Right kidney (tissue), 1 donor: ENCODE measurements at regions not wholly inside any gene's neighbourhood (a gene's known extent, or its start where the extent isn't known, plus 50 kb on each side); places are given as distances from the start of the nearest gene placed in this dataset.

Experiments
- DNase-seq: peaks from one replicate; pipeline ENCODE4 v3.0.0-alpha.2; 2016

DNA sequence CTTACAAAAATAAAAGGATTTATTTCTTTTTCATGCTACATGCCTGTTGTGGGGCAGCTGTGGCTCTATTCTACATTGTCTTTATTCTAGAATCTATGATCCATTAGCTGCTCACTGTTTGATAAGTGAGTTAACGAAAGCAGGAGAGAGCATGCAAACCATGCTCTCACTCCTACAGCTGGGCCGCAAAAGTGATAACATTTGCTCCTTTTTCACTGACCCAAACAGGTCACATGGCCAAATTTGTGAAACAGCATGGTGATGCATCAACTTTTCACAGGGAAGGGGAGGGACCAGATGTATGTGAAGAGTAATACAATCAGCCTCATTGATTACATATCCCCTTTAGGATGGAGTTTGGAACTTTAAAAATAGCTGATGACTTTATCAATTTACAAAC, 456.9 kb upstream of the SYT1 start:
- DNase-seq: no peak

- DNase-seq: no peak
These were observed 450.5 kb upstream of the SYT1 start for GRCh38 chr12:78414071-78414470.

DNA sequence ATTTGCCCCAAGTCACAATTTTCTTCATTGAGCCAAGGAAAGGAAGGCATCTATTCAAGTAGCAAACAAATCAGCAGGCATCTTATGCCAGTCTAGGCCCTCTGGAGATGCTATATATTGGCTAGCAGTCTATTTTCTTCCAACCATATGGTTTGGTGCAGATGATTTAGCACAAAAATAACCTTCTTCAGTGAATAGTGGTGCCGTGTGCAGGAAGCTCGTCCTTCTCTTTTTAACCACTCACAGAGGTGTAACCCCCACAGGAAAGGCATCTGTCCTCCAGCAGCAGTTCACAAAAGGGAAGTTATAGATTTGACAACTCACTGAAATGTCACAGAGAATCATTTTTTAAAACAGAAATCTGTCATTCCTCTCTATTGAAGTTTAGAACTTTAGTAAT, 445.7 kb upstream of the SYT1 start:
- no peak for DNase-seq

DNA sequence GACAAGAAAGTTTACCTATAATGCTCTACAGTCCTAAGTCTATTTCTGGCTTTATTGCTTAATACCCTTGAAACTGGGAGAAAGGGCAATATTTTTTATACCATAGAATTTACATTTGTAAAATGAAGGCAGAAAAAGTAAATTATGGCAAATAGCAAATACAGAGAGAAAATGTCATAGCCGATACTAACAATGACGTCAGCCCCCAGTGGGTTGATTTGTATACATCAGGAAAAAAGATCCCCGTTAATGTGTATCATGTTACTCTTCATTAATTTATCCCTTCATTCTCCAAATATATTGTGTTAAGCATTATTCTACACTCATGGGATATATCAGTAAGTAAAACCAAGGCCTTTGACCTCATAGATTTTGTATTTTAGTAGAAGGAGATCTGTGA, 445.1 kb upstream of the SYT1 start:
- no peak for DNase-seq

GRCh38 chr12:78420991-78421390, 443.6 kb upstream of the SYT1 start:
- DNase-seq: no peak

DNA sequence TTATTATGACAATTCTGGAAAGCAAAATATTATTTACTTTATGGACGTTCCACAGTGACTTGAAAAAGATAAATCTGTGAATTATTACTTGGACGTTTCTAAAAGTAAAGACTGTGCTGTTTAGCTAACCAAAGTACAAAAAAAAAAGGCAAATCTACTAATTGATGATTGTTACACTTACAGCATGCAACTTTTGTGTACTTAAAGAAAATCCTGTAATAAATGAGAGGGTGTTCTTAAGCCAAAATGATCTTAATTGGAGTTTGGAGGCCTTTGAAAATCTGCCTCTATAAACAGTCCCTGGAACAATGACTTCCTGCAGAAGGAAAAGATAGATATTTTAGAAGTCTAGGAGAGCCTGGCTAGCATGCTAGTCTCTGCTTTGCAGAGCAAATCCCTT, 434.0 kb upstream of the SYT1 start:
- DNase-seq: no peak

GRCh38 chr12:78431931-78432330, 432.6 kb upstream of the SYT1 start:
- DNase-seq: no peak

GRCh38 chr12:78439666-78440065, 424.9 kb upstream of the SYT1 start:
- DNase-seq: no peak

DNA sequence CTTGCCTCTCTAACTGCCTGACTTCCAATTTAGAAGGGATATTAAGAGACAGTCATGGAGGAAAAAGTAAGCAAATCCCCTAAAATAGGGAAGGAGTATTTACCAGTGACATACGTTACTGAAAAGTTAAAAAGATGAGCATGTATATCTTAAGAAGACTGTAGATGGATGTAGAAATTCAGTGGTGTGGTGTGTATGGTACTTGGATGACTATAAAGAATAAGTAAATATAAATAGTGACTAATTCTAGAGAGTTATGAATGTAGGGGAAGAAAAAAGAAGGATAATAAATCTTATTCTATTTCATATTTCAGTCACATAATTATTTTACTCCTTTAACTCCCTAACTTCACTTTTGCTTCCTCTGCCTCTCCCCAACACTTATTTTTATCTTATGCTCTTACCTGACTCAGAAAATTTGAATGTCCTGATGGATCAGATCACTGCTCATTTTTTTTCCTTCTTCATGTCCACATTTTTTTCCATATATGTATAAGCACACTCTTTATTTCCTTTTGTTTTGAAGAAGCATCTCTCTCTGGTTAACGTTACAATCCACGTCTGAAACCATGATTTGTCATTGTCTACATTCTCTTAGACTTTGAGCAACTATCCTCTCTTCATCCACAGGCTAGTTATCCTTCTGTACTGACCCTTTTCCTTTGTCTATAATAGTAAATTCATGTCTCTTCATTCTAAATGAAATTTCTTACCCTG, 422.7 kb upstream of the SYT1 start:
- DNase-seq: no peak

GRCh38 chr12:78442454-78442801, 422.1 kb upstream of the SYT1 start:
- DNase-seq: no peak

- no peak for DNase-seq
These were observed 418.0 kb upstream of the SYT1 start for GRCh38 chr12:78446555-78446954.

GRCh38 chr12:78447373-78447772, 417.2 kb upstream of the SYT1 start:
- DNase-seq: no peak

GRCh38 chr12:78448692-78449091, 415.9 kb upstream of the SYT1 start:
- no peak for DNase-seq

- DNase-seq: no peak
These were observed 408.6 kb upstream of the SYT1 start for GRCh38 chr12:78455991-78456390.

DNA sequence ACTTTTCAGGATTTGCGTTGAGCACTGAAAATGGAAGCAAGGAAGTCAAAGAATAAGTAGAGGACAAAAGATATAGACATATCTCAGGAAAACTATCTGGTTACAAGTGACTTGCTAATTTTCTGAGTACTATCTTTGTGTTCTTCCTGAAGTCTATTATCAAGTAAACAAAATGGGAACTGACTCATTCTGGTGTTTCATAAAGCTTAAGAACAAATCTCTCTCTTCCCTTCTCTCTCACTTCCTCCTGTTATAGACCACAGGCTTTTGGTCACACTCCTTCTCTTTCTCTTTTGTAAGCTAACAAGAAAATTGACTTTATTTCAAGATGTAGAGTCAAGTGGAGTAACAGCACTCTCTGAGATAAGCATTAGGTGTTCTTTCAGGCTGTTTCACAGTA, 406.6 kb upstream of the SYT1 start:
- DNase-seq: no peak

- no peak for DNase-seq
These were observed 394.0 kb upstream of the SYT1 start for GRCh38 chr12:78470354-78471195.

DNA sequence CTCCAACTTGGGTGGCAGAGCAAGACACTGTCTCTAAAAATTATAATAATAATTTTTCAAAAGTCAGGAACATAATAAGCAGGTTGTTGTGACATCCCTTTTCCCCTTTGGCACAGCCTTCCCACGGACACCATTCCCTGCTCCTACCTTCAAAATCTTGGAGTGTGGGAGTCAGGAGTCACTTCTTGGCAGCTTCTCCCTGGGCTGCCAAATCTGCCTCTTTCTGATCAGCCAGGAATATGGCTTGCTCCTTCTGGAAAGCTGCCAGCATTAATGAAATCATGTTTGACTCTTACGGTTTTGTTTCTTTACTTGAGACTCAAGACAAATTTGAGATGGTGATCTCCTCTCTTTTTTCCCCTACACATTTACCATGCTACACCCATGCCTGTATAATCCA, 391.4 kb upstream of the SYT1 start:
- DNase-seq: no peak

- DNase-seq: no peak
These were observed 391.0 kb upstream of the SYT1 start for GRCh38 chr12:78473561-78473960.

GRCh38 chr12:78483767-78484315, 380.7 kb upstream of the SYT1 start:
- DNase-seq: no peak

- no peak for DNase-seq
These were observed 374.6 kb upstream of the SYT1 start for GRCh38 chr12:78489990-78490389.

DNA sequence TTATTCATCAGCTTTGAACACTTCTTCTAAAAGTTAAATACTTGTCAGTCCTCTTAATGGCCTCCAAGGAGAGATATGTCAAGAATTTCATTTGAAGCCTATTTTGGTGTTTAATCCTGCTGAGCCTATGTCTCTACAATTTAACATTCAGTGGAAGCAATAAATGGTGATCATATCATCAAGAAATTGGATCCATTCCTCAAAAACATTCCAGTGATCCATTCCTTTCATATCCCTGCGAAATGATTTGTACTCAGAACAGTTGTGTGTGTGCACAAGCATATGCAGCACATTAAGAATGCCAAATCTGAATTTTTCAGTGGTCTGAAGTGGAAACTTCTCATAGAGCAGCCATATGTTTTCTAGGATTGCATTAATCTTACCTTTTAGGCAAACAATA, 373.7 kb upstream of the SYT1 start:
- DNase-seq: no peak

DNA sequence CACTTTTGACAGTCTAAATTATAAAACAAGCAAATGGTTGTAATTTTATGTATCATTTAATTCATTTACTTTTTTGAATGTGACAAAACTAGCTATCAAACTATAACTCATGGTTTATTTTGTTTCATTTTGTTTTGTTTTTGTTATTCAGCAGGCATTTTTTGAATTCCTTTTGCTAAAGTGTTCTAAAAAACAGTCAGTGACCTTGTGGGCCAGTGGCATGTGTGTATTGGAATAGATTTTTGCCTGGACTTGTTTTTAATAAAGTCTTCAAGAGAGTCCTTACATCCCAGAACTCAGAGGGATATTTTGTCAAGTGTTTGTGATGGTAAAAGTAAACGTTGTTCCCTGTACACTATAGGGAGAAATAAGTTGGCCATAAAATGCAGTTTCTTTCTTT, 369.7 kb upstream of the SYT1 start:
- no peak for DNase-seq

DNA sequence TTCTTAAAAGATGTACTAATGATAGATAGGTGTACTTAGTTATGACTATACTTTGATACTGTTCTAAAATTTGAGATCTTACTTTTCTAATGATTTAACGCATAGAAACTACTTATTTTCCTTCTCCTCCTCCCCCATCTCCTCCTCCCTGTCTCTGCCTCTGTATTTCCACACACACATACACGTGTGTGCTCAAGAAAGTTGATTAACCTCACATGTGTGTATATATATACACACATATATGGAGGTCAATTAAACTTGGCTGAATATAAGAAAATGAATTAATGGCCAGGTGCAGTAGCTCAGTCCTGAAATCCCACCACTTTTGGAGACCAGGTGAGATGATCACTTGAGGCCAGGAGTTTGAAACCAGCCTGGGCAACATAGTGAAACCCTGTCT, 362.7 kb upstream of the SYT1 start:
- DNase-seq: no peak

DNA sequence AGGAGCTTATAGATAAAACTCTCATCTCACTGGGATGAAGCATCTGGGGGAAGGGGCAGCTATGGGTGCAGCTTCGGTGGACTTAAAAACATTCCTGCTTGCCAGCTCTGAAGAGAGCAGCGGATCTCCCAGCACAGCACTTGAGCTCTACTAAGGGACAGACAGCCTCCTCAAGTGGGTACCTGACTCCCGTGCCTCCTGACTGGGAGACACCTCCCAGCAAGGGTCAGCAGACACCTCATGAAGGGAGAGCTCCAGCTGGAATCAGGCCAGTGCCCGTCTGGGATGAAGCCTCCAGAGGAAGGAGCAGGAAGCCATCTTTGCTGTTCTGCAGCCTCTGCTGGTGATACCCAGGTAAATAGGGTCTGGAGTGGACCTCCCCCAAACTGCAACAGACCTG, 345.2 kb upstream of the SYT1 start:
- no peak for DNase-seq
